ENCODE measurements at regions not wholly inside any gene's neighbourhood (a gene's known extent, or its start where the extent isn't known, plus 50 kb on each side); places are given as distances from the start of the nearest gene placed in this dataset.

DNA sequence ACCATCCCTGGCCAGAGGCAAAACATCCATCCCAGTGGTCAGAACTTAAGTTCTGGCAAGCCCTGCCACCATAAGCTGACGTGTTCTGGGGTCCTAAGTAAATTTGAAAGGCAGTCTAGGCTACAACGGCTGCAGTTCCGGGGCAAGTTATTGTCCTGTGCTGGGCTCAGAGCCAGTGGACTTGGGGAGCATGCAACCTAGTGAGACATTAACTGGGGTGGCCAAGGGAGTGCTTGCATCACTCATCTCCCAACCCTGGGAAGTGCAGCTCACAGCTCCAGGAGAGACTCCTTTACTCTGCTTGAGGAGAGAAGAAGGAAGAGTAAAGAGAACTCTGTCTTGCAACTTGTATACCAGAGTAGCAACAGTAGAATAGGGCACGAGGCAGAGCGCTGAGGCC lies 425.4 kb upstream of the PITX2 start:
- TF ChIP-seq, protein P1, sequence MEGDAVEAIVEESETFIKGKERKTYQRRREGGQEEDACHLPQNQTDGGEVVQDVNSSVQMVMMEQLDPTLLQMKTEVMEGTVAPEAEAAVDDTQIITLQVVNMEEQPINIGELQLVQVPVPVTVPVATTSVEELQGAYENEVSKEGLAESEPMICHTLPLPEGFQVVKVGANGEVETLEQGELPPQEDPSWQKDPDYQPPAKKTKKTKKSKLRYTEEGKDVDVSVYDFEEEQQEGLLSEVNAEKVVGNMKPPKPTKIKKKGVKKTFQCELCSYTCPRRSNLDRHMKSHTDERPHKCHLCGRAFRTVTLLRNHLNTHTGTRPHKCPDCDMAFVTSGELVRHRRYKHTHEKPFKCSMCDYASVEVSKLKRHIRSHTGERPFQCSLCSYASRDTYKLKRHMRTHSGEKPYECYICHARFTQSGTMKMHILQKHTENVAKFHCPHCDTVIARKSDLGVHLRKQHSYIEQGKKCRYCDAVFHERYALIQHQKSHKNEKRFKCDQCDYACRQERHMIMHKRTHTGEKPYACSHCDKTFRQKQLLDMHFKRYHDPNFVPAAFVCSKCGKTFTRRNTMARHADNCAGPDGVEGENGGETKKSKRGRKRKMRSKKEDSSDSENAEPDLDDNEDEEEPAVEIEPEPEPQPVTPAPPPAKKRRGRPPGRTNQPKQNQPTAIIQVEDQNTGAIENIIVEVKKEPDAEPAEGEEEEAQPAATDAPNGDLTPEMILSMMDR (conservative IDR thresholded peaks at IDR 0.05), result no peak
- Mint-ChIP-seq H3K27ac (no peak overlapping the region), H3K4me3 (no peak overlapping the region), H3K9me3 (no peaks in the 10 kb centered on the region), H3K36me3 (no peaks in the 10 kb centered on the region), H3K27me3 (peaks cover 3% of the 10 kb centered on the region), H3K4me1 (ENCODE audit: unreplicated experiment) (no peaks in the 10 kb centered on the region)
- DNase-seq (ENCODE audit: extremely low spot score, unreplicated experiment), result no peak

DNA sequence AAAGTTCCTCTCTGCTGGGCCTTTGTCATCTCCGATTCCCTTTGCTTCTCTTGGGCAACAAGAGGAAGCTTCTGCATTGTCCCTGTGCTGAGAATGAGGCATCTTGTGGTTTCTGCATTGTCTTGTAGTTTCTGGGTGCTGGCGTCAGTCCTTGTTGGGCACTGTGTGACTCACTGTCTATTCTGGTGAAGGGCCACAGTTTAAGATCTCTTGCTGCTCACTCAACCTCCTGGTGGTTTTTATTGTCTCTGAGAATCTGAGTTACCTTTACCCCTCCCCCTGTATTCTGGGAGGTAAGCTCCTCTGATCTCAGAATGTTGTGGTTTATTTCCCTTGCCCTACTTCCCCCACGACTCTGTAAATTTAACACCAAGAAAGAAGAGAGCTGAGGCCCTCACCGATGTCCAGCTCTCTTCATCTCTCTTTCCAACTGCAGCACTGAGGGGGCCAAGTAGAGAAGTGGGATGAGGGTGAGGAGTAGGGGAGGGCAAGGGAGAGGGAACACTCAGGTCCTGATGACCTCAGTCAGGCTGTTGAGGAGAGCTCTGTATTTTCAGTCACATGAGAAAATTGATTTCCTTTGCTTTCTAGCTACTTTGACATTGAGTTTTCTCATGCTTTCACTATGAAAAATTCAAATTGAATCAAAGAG lies 441.6 kb upstream of the PITX2 start:
- TF ChIP-seq, protein P1 (conservative IDR thresholded peaks at IDR 0.05), result no peak
- no peak for DNase-seq (ENCODE audit: extremely low spot score, unreplicated experiment)
- Mint-ChIP-seq H3K36me3 (no peaks in the 10 kb centered on the region), H3K4me3 (no peak overlapping the region), H3K4me1 (ENCODE audit: unreplicated experiment) (no peaks in the 10 kb centered on the region), H3K9me3 (no peaks in the 10 kb centered on the region), H3K27me3 (no peaks in the 10 kb centered on the region), H3K27ac (no peak overlapping the region)

DNA sequence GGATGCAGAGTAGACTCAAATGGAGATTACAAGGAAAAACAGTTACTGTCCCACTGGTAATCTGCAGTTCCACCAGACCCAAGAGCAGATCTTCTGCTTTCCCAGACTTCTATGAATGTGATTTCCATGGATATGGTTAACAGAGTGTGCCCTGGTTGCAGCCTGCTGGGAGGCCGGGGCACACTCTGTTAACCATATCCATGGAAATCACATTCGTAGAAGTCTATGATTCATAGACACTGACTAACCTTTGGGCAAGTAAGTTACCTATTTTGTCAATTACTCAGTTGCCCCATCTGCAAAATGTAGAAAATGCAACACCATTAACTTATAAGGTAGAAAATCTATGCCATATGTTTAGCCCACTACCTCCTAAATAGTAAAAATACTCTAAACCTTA lies 443.1 kb upstream of the PITX2 start:
- TF ChIP-seq, protein P1 (conservative IDR thresholded peaks at IDR 0.05), result no peak
- H3K4me1 Mint-ChIP-seq (ENCODE audit: unreplicated experiment), result no peaks in the 10 kb centered on the region
- H3K9me3 Mint-ChIP-seq, result no peaks in the 10 kb centered on the region
- H3K36me3 Mint-ChIP-seq, result no peaks in the 10 kb centered on the region
- DNase-seq (ENCODE audit: extremely low spot score, unreplicated experiment), result no peak
- H3K4me3 Mint-ChIP-seq, result no peak overlapping the region
- no peak overlapping the region for H3K27ac Mint-ChIP-seq
- H3K27me3 Mint-ChIP-seq, result no peaks in the 10 kb centered on the region

DNA sequence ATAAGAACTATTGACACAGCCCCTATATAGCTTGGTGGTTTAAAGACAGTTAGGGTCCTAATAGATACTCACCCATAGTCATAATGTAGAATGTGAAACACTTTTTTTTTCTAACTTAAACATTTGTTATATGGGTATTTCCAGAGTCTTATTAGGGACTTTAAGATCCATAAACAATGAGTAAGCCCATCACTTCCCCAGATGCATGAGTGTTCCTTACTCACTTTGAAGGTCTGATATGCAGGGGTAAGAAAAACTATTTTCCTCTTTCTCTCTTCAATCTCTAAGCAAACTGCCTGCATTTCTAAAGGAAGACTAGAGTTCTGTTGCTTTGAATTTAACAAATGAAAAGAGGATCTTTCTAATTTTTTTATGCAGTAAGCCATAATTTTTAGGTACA lies 443.6 kb upstream of the PITX2 start:
- Mint-ChIP-seq H3K9me3 (no peaks in the 10 kb centered on the region), H3K27me3 (no peaks in the 10 kb centered on the region), H3K27ac (no peak overlapping the region), H3K4me1 (ENCODE audit: unreplicated experiment) (no peaks in the 10 kb centered on the region), H3K36me3 (no peaks in the 10 kb centered on the region), H3K4me3 (no peak overlapping the region)
- TF ChIP-seq, protein P1 (conservative IDR thresholded peaks at IDR 0.05), result no peak
- DNase-seq (ENCODE audit: extremely low spot score, unreplicated experiment), result no peak

DNA sequence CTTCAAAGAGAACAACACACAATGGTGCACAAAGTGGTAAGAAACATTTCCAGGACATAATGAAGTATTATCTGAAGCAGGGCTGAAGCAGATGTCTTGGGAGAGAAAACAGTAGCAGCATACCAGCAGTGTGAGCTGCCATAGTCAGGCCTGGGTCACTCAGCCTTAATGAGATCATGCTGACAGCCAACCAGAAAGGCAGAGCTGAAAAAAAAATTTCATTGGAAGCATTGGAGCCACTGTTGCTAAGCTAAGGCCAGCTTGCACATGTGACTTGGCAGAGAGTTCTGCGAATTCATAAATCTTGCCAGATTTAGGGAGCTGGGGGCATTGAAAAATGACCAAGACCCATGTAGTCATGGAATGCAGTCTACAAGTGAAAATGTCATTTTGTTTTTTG lies 444.0 kb upstream of the PITX2 start:
- Mint-ChIP-seq H3K9me3 (no peaks in the 10 kb centered on the region), H3K27ac (no peak overlapping the region), H3K27me3 (no peaks in the 10 kb centered on the region), H3K36me3 (no peaks in the 10 kb centered on the region), H3K4me1 (ENCODE audit: unreplicated experiment) (no peaks in the 10 kb centered on the region), H3K4me3 (no peak overlapping the region)
- DNase-seq (ENCODE audit: extremely low spot score, unreplicated experiment), result no peak
- TF ChIP-seq, protein P1 (conservative IDR thresholded peaks at IDR 0.05), result no peak

DNA sequence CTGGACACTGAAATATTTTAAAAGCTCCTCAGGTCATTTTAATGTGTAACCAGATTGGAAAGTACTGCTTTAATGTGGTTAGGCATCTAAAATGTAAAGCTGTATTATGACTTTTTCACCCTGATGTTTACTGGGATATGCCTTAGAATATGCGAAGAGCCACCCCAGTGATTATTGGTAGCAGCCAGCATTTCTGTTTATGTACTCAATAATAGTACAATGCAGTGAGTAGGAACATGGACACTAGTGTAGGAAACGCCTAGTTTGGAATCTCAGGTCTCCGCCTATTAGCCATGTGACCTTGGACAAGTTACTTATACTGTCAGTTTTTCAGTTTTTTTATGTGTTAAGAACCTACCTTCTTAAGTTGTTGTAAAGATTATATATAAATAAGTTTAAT lies 446.0 kb upstream of the PITX2 start:
- H3K36me3 Mint-ChIP-seq, result no peaks in the 10 kb centered on the region
- H3K9me3 Mint-ChIP-seq, result no peaks in the 10 kb centered on the region
- H3K4me3 Mint-ChIP-seq, result no peak overlapping the region
- H3K27me3 Mint-ChIP-seq, result no peaks in the 10 kb centered on the region
- H3K27ac Mint-ChIP-seq, result no peak overlapping the region
- no peak for DNase-seq (ENCODE audit: extremely low spot score, unreplicated experiment)
- TF ChIP-seq, protein P1 (conservative IDR thresholded peaks at IDR 0.05), result no peak
- H3K4me1 Mint-ChIP-seq (ENCODE audit: unreplicated experiment), result no peaks in the 10 kb centered on the region

All from type B pancreatic cell (in vitro differentiated cells).